T-helper 9 cell (primary cell): ENCODE measurements at regions not wholly inside any gene's neighbourhood (a gene's known extent, or its start where the extent isn't known, plus 50 kb on each side); places are given as distances from the start of the nearest gene placed in this dataset.

Experiments
- DNase-seq: peaks from one replicate; pipeline ENCODE4 v3.0.0-alpha.2; 2020

- DNase-seq, result no peak
These were observed 80.6 kb upstream of the ATP2B2 start for GRCh38 chr3:10585945-10586344.

DNA sequence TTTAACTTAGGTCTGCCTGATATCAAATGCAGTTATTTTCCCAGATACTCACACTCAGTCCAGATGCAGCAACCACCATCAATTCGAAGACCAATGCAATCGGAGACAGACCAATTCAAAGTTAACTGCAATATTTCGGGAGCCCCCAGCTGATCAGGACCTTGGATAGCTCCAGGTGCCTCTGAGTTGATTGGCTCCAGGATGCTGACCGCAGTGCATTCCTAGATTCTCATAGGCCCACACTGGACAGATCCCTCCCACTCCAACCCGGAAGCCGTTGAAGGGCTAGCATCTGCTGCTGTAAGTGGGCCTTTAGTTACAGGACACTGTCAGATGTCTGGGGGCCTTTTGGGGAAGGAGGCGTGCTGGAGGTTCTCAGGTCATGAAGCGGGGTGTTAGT is 89.5 kb upstream of the ATP2B2 start:
- peak; percentile 2 for DNase-seq

- no peak for DNase-seq
These were observed 91.5 kb upstream of the ATP2B2 start for GRCh38 chr3:10596746-10597448.

- no peak for DNase-seq
These were observed 92.3 kb upstream of the ATP2B2 start for GRCh38 chr3:10597733-10598132.

DNA sequence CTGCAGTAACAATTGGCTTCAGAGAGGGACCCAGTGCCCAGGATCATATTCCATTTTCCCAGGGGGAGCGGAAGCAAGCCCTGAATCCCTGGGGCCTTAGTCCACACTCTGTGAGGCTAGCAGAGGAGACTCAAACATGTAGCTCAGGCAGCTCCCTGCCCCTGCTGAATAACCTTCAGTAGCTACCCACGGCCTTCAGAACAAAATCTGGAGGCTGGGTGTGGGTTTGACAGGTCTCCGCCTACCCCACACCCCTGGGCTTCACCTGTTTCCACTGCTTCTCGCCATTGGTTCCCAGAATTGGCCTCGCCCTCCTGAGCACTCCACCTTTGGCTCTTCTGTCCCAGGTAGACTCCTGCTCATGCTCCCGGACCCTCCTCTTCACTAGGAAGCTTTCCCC is 93.6 kb upstream of the ATP2B2 start:
- DNase-seq, result no peak

DNA sequence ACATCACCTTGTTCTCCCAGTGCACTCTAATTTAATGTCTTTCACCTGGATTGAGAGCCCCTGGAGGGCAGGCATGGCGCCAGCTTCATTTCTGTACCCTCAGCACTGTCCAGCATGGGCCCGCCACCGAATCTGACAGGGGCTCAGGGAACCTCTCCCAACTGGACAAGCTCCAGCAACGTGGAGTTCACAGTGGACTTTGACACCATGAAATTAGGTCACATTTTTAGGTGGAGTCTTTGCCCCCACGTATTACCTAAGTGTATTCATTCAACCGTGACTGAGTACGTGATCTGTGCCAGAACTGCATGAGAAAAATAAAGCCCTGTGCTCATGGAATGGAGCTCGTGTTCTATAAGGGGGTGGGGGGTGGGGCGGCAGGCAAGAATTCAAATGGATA is 94.1 kb upstream of the ATP2B2 start:
- DNase-seq, result no peak

DNA sequence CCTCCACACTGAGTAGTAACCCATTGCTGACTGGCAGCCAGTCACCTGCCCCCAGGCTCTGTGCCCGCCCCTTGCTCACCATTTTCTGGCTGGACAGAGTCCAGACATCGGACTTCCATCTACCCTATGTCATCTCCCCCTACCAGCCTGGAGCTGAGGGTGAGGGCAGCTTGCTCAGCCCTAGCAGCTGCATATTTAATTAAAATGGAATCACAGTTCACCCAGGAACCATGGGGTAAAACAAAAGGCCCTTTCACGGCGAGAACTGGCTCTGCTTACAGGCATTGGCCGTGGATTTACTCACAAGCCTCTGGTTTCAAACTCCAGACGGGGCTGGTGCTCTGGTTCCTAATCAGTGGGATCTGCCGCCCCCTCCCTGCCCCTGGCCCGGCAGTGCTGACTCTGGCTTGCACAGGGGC is 94.9 kb upstream of the ATP2B2 start:
- no peak for DNase-seq

GRCh38 chr3:10600726-10601125 is 95.3 kb upstream of the ATP2B2 start:
- no peak for DNase-seq

GRCh38 chr3:10601151-10601856 is 95.9 kb upstream of the ATP2B2 start:
- DNase-seq, result no peak

DNA sequence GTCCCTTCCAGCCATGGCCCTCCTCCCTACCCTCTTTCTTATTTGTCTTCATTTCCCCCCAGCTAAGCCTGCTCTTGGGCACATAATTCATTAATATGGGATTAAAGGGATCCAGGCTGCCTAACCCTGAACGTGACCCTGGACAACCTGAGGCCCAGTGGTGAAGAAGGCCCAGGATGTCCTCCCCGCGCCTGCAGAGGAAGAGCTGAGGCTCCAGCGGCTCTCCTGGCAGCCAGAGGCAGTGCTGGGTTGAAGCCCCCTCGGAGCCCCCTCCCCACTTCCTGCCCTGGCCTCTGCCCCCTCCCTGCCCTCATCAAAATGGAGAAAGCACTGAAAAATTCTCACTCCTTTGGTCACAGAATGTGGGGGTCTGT is 96.5 kb upstream of the ATP2B2 start:
- no peak for DNase-seq

GRCh38 chr3:10602271-10602670 is 96.9 kb upstream of the ATP2B2 start:
- no peak for DNase-seq

- peak; percentile 42 for DNase-seq
These were observed 97.7 kb upstream of the ATP2B2 start for GRCh38 chr3:10602769-10603768.

DNA sequence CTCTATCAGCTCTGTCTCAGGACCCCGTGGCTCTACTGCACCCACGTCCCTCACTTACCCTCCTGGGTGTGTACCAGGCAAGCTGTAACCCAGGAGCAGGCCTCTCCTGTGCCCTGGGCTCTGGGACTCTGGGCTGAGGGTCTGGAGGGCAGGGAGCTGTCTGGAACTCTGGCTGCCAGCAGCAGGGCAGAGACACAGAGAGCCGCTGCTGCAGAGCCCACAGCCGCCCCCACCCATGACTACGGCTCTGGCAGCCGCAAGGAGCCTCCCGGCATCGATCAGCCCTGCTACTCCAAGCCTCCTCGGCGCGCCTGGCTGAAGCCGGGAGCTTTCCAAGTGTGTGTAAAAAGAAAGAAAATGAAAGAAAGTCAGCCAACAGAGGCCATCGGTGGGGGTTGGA is 103.7 kb upstream of the ATP2B2 start:
- no peak for DNase-seq

- no peak for DNase-seq
These were observed 108.8 kb upstream of the ATP2B2 start for GRCh38 chr3:10614168-10614567.

DNA sequence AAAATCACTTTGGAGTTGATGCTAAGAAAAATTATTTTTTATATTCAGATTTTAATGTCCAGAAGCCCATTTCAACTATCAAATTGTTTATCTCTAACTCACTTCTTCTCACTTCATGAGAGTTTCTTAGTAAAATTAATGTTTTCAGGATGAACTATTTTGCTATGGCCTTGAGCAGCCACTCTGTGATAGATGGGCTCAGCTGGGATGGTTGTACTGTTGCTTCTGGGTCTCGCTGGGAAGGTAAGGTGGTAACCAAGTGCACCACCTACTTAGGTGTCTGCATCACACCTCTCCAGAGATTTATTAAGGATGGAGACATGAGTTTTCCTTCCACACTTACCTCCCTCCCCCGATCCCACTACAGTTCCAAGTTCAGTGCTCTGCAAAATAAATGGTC is 110.3 kb upstream of the ATP2B2 start:
- no peak for DNase-seq

- no peak for DNase-seq
These were observed 110.9 kb upstream of the ATP2B2 start for GRCh38 chr3:10616321-10616720.

DNA sequence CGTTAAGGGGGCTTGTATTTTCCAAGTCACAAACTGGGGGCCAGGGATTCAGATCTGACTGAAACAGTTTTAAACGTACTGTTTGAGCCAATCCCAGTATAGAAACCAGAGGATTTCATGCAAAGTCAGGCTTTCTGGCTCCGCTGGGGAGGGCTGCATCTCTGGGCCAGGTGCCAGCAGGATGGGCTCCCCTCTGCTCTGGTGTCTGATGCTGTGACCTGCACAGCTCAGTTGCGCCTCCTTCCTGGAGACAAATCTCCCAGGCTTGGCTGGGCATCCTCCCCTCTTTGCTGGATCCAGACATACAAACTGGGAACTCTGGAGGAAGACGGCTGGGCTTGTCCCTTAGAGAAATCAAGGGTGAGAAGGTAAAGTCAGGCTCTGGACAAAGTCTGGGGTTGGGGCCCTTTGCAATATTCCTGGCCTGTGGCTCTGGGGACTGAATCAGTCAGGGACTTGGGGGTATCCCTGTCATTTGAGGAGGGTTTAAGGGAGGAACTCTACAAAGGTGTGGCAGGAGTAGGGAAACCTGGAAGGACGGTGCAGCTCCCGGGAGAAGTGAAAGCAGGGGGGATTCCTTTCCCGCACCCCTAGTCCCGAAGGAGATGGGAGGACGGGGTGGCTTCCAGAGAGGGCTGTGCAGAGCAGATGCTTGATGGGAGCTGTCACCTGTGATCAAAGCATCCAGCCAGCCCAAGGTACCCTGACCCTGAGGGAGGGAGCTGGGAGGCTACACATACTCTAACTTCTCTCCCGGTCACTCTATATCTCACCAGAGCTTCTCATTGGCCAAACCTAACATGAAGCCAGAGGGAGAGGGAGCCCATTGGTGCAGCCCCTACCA is 114.8 kb upstream of the ATP2B2 start:
- DNase-seq, result no peak

- no peak for DNase-seq
These were observed 115.4 kb upstream of the ATP2B2 start for GRCh38 chr3:10620833-10621082.

DNA sequence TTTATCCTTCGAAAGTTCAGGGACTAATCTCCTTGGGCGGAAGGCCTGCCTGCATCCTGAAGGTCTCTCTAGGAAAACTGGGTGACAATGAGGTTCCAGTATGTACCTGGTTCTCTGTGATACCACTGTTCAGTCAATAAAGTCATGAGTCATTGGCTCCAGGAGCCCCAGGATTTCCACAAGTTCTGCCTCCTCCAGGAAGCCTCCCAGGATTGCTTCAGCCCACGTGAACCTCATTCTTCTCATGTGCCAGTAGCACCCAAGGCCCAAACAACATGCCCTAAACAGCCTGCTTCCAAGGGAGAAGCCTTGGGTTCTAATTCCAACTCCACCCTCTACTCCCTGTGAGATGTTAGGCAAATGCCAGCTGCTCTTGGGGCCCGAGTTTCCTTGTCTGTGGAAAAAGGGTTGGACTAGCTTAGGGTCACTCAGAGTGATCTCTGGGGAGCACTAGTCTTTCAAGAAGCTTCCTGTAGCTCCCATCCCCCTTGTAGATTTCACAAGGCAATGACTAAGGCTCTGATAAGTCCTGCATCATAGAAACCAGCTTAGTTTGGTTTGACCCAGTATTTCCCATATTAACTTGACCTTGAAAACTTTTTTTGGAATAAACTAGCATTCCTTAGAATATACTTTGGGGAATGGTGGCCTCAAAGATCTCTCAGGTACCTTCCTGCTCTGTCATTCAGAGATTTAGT is 118.3 kb upstream of the ATP2B2 start:
- DNase-seq, result no peak

GRCh38 chr3:10625323-10625722 is 119.9 kb upstream of the ATP2B2 start:
- no peak for DNase-seq

GRCh38 chr3:10627884-10628572 is 122.6 kb upstream of the ATP2B2 start:
- no peak for DNase-seq
